Left ventricle myocardium superior (tissue), 1 donor: ENCODE measurements at regions not wholly inside any gene's neighbourhood (a gene's known extent, or its start where the extent isn't known, plus 50 kb on each side); places are given as distances from the start of the nearest gene placed in this dataset.

Source experiments
- ATAC-seq: fragments of 200-7000 bp; cut with Tn5 transposase; one replicate; pipeline ENCODE4 v1.9.1; 2020; ENCODE audit warnings: mild to moderate bottlenecking, moderate library complexity
- DNase-seq: peaks from one replicate; pipeline ENCODE4 v3.0.0-alpha.2; 2020
- intact Hi-C: fragments of 100-400 bp; cut with micrococcal nuclease; formaldehyde crosslinking; loops from one replicate; pipeline ENCODE4 v1.11.0; 2022
- donor health status: DM: no; HTN: yes; CAD: no; lungs with severe emphysema.

- DNase-seq (no peak), ATAC-seq (no peak)
- intact Hi-C loops, result no loop called here
Observed at GRCh38 chr18:78782951-78783563, 196.6 kb upstream of the SALL3 start.

GRCh38 chr18:78783564-78783960 is 196.1 kb upstream of the SALL3 start:
- intact Hi-C loops, result no loop called here
- DNase-seq (no peak), ATAC-seq (no peak)

- ATAC-seq, result no peak
- intact Hi-C loops, result no loop called here
- no peak for DNase-seq
Observed at GRCh38 chr18:78784861-78785260, 194.8 kb upstream of the SALL3 start.

GRCh38 chr18:78785706-78786105 is 193.9 kb upstream of the SALL3 start:
- intact Hi-C loops, result no loop called here
- DNase-seq (no peak), ATAC-seq (no peak)

GRCh38 chr18:78786776-78787175 is 192.8 kb upstream of the SALL3 start:
- DNase-seq, result no peak
- ATAC-seq, result no peak
- intact Hi-C loops, result no loop called here

- intact Hi-C loops, result no loop called here
- DNase-seq (no peak), ATAC-seq (no peak)
Observed at GRCh38 chr18:78787751-78788150, 191.9 kb upstream of the SALL3 start.

GRCh38 chr18:78788161-78788560 is 191.5 kb upstream of the SALL3 start:
- DNase-seq, result no peak
- intact Hi-C loops, result no loop called here
- no peak for ATAC-seq

GRCh38 chr18:78789850-78790249 is 189.8 kb upstream of the SALL3 start:
- no peak for DNase-seq
- intact Hi-C loops, result no loop called here
- no peak for ATAC-seq

GRCh38 chr18:78790511-78790910 is 189.1 kb upstream of the SALL3 start:
- DNase-seq (no peak), ATAC-seq (no peak)
- intact Hi-C loops, result no loop called here

GRCh38 chr18:78790960-78791359 is 188.7 kb upstream of the SALL3 start:
- ATAC-seq, result no peak
- no peak for DNase-seq
- intact Hi-C loops, result no loop called here

GRCh38 chr18:78792094-78792493 is 187.5 kb upstream of the SALL3 start:
- intact Hi-C loops, result no loop called here
- ATAC-seq, result no peak
- DNase-seq, result no peak

- no peak for ATAC-seq
Observed at GRCh38 chr18:78792736-78793135, 186.9 kb upstream of the SALL3 start.

GRCh38 chr18:78793313-78794070 is 186.1 kb upstream of the SALL3 start:
- intact Hi-C loops, result no loop called here
- DNase-seq, result no peak
- ATAC-seq, result no peak

More at GRCh38 chr18:78792736-78793135, 186.9 kb upstream of the SALL3 start:
- intact Hi-C loops, result no loop called here
- no peak for DNase-seq

GRCh38 chr18:78794071-78794430 is 185.6 kb upstream of the SALL3 start:
- ATAC-seq (no peak), DNase-seq (no peak)
- intact Hi-C loops, result no loop called here

- intact Hi-C loops, result no loop called here
- no peak for DNase-seq
- no peak for ATAC-seq
Observed at GRCh38 chr18:78796693-78797455, 182.7 kb upstream of the SALL3 start.

GRCh38 chr18:78797499-78797898 is 182.1 kb upstream of the SALL3 start:
- intact Hi-C loops, result no loop called here
- no peak for ATAC-seq
- no peak for DNase-seq

GRCh38 chr18:78798402-78799175 is 181.0 kb upstream of the SALL3 start:
- ATAC-seq (no peak), DNase-seq (no peak)
- intact Hi-C loops, result no loop called here

GRCh38 chr18:78799382-78800089 is 180.1 kb upstream of the SALL3 start:
- intact Hi-C loops, result no loop called here
- DNase-seq, result no peak
- ATAC-seq, result no peak
